GM23338 (cell line): ENCODE measurements at regions not wholly inside any gene's neighbourhood (a gene's known extent, or its start where the extent isn't known, plus 50 kb on each side); places are given as distances from the start of the nearest gene placed in this dataset.

Experiments
- CTCF ChIP-seq, 2 experiments: fragments of 200-600 bp in 1 of 2; sonication (generic) in 1 of 2; conservative IDR thresholded peaks; 2 replicates each; pipeline versions ENCODE4 v1.5.1 to v1.6.1; 2016 to 2017; ENCODE audit warnings: antibody characterized with exemption in 2 of 2, low read depth in 2 of 2, mild to moderate bottlenecking in 2 of 2, moderate library complexity in 1 of 2
- EZH2 ChIP-seq: fragments of 200-600 bp; sonication (generic); IDR thresholded peaks from one replicate; pipeline ENCODE4 v1.8.0; 2017; ENCODE audit warnings: antibody characterized with exemption, mild to moderate bottlenecking, low read depth; ENCODE audit not compliant: unreplicated experiment
- EZH2phosphoT487 ChIP-seq: fragments of 200-600 bp; sonication (generic); IDR thresholded peaks from one replicate; pipeline ENCODE4 v1.8.1; 2018; ENCODE audit warnings: antibody characterized with exemption; ENCODE audit not compliant: unreplicated experiment

- TF ChIP-seq CTCF (conservative IDR thresholded peaks at IDR 0.05; ENCODE audit: low read depth in 2 of 2) (no peak), EZH2phosphoT487 (no peak), EZH2 (no peak)
Observed at GRCh38 chr4:32776435-32777203, 2056.4 kb downstream of the PCDH7 start.
